ENCODE measurements at regions not wholly inside any gene's neighbourhood (a gene's known extent, or its start where the extent isn't known, plus 50 kb on each side); places are given as distances from the start of the nearest gene placed in this dataset.

DNA sequence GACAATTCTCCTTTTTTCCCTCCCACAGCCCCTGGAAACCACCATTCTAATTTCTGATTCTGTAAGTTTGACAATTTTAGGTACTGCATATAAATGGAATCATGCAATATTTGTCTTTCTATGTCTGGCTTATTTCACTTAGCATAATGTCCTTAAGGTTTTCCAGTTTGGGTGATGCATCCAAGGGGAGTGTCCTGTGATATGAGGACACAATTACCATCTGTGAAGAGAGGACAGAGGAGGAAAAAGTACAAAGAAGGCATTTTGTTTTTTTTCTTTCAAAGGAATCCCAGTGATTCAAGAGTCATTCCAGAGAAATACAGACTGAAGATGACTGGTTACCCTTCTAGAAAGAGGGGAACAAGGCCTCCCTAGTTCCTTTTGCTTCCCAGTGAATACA is 514.7 kb upstream of the TGFBR2 start:
- H3K4me3 ChIP-seq (ENCODE audit: low read length), result no peak overlapping the region

GRCh38 chr3:30097022-30097650 is 509.3 kb upstream of the TGFBR2 start:
- no peaks in the 10 kb centered on the region for H3K36me3 ChIP-seq (ENCODE audit: control insufficient read depth, insufficient read depth, low read length)
- no peak overlapping the region for H3K27ac ChIP-seq (ENCODE audit: low read depth, low read length)
- H3K4me3 ChIP-seq (ENCODE audit: low read length), result no peak overlapping the region
- no peaks in the 10 kb centered on the region for H3K4me1 ChIP-seq (ENCODE audit: control insufficient read depth, insufficient read depth, low read length)
- H3K27me3 ChIP-seq (ENCODE audit: control insufficient read depth, insufficient read depth, low read length), result no peaks in the 10 kb centered on the region
- H3K9ac ChIP-seq (ENCODE audit: low read length), result no peak overlapping the region

More for the DNA sequence above, 514.7 kb upstream of the TGFBR2 start:
- no peaks in the 10 kb centered on the region for H3K4me1 ChIP-seq (ENCODE audit: control insufficient read depth, insufficient read depth, low read length)
- H3K27me3 ChIP-seq (ENCODE audit: control insufficient read depth, insufficient read depth, low read length), result no peaks in the 10 kb centered on the region
- no peak overlapping the region for H3K9ac ChIP-seq (ENCODE audit: low read length)
- no peak overlapping the region for H3K27ac ChIP-seq (ENCODE audit: low read depth, low read length)
- no peaks in the 10 kb centered on the region for H3K36me3 ChIP-seq (ENCODE audit: control insufficient read depth, insufficient read depth, low read length)

GRCh38 chr3:30098243-30098642 is 508.2 kb upstream of the TGFBR2 start:
- no peaks in the 10 kb centered on the region for H3K27me3 ChIP-seq (ENCODE audit: control insufficient read depth, insufficient read depth, low read length)
- no peak overlapping the region for H3K9ac ChIP-seq (ENCODE audit: low read length)
- no peak overlapping the region for H3K4me3 ChIP-seq (ENCODE audit: low read length)
- H3K4me1 ChIP-seq (ENCODE audit: control insufficient read depth, insufficient read depth, low read length), result peaks cover 4% of the 10 kb centered on the region
- no peaks in the 10 kb centered on the region for H3K36me3 ChIP-seq (ENCODE audit: control insufficient read depth, insufficient read depth, low read length)
- no peak overlapping the region for H3K27ac ChIP-seq (ENCODE audit: low read depth, low read length)

GRCh38 chr3:30098653-30099455 is 507.5 kb upstream of the TGFBR2 start:
- Histone ChIP-seq H3K4me1 (ENCODE audit: control insufficient read depth, insufficient read depth, low read length) (peaks cover 4% of the 10 kb centered on the region), H3K27ac (ENCODE audit: low read depth, low read length) (no peak overlapping the region), H3K36me3 (ENCODE audit: control insufficient read depth, insufficient read depth, low read length) (no peaks in the 10 kb centered on the region), H3K27me3 (ENCODE audit: control insufficient read depth, insufficient read depth, low read length) (no peaks in the 10 kb centered on the region), H3K4me3 (ENCODE audit: low read length) (no peak overlapping the region), H3K9ac (ENCODE audit: low read length) (no peak overlapping the region)

- H3K27me3 ChIP-seq (ENCODE audit: control insufficient read depth, insufficient read depth, low read length), result no peaks in the 10 kb centered on the region
- no peak overlapping the region for H3K9ac ChIP-seq (ENCODE audit: low read length)
- H3K27ac ChIP-seq (ENCODE audit: low read depth, low read length), result no peak overlapping the region
- H3K36me3 ChIP-seq (ENCODE audit: control insufficient read depth, insufficient read depth, low read length), result no peaks in the 10 kb centered on the region
- no peak overlapping the region for H3K4me3 ChIP-seq (ENCODE audit: low read length)
- peaks cover 4% of the 10 kb centered on the region for H3K4me1 ChIP-seq (ENCODE audit: control insufficient read depth, insufficient read depth, low read length)
Measured at GRCh38 chr3:30102356-30102755, 504.0 kb upstream of the TGFBR2 start.

GRCh38 chr3:30103186-30103585 is 503.2 kb upstream of the TGFBR2 start:
- H3K36me3 ChIP-seq (ENCODE audit: control insufficient read depth, insufficient read depth, low read length), result no peaks in the 10 kb centered on the region
- H3K4me1 ChIP-seq (ENCODE audit: control insufficient read depth, insufficient read depth, low read length), result peaks cover 4% of the 10 kb centered on the region
- no peak overlapping the region for H3K9ac ChIP-seq (ENCODE audit: low read length)
- H3K27me3 ChIP-seq (ENCODE audit: control insufficient read depth, insufficient read depth, low read length), result no peaks in the 10 kb centered on the region
- no peak overlapping the region for H3K4me3 ChIP-seq (ENCODE audit: low read length)
- no peak overlapping the region for H3K27ac ChIP-seq (ENCODE audit: low read depth, low read length)

GRCh38 chr3:30107531-30107930 is 498.9 kb upstream of the TGFBR2 start:
- no peaks in the 10 kb centered on the region for H3K36me3 ChIP-seq (ENCODE audit: control insufficient read depth, insufficient read depth, low read length)
- no peaks in the 10 kb centered on the region for H3K27me3 ChIP-seq (ENCODE audit: control insufficient read depth, insufficient read depth, low read length)
- H3K4me3 ChIP-seq (ENCODE audit: low read length), result no peak overlapping the region
- no peak overlapping the region for H3K9ac ChIP-seq (ENCODE audit: low read length)
- H3K4me1 ChIP-seq (ENCODE audit: control insufficient read depth, insufficient read depth, low read length), result peaks cover 4% of the 10 kb centered on the region
- H3K27ac ChIP-seq (ENCODE audit: low read depth, low read length), result no peak overlapping the region

GRCh38 chr3:30112411-30112810 is 494.0 kb upstream of the TGFBR2 start:
- H3K4me3 ChIP-seq (ENCODE audit: low read length), result no peak overlapping the region
- no peak overlapping the region for H3K9ac ChIP-seq (ENCODE audit: low read length)
- H3K36me3 ChIP-seq (ENCODE audit: control insufficient read depth, insufficient read depth, low read length), result no peaks in the 10 kb centered on the region
- H3K27me3 ChIP-seq (ENCODE audit: control insufficient read depth, insufficient read depth, low read length), result no peaks in the 10 kb centered on the region
- no peak overlapping the region for H3K27ac ChIP-seq (ENCODE audit: low read depth, low read length)
- H3K4me1 ChIP-seq (ENCODE audit: control insufficient read depth, insufficient read depth, low read length), result no peaks in the 10 kb centered on the region

GRCh38 chr3:30112902-30113484 is 493.4 kb upstream of the TGFBR2 start:
- Histone ChIP-seq H3K9ac (ENCODE audit: low read length) (no peak overlapping the region), H3K4me3 (ENCODE audit: low read length) (no peak overlapping the region), H3K4me1 (ENCODE audit: control insufficient read depth, insufficient read depth, low read length) (no peaks in the 10 kb centered on the region), H3K27me3 (ENCODE audit: control insufficient read depth, insufficient read depth, low read length) (no peaks in the 10 kb centered on the region), H3K27ac (ENCODE audit: low read depth, low read length) (no peak overlapping the region), H3K36me3 (ENCODE audit: control insufficient read depth, insufficient read depth, low read length) (no peaks in the 10 kb centered on the region)

- no peaks in the 10 kb centered on the region for H3K27me3 ChIP-seq (ENCODE audit: control insufficient read depth, insufficient read depth, low read length)
- no peaks in the 10 kb centered on the region for H3K36me3 ChIP-seq (ENCODE audit: control insufficient read depth, insufficient read depth, low read length)
- no peak overlapping the region for H3K27ac ChIP-seq (ENCODE audit: low read depth, low read length)
- H3K4me1 ChIP-seq (ENCODE audit: control insufficient read depth, insufficient read depth, low read length), result no peaks in the 10 kb centered on the region
- H3K4me3 ChIP-seq (ENCODE audit: low read length), result no peak overlapping the region
- H3K9ac ChIP-seq (ENCODE audit: low read length), result no peak overlapping the region
Measured at GRCh38 chr3:30113906-30114305, 492.5 kb upstream of the TGFBR2 start.

GRCh38 chr3:30114918-30115317 is 491.5 kb upstream of the TGFBR2 start:
- H3K36me3 ChIP-seq (ENCODE audit: control insufficient read depth, insufficient read depth, low read length), result no peaks in the 10 kb centered on the region
- H3K27me3 ChIP-seq (ENCODE audit: control insufficient read depth, insufficient read depth, low read length), result no peaks in the 10 kb centered on the region
- H3K9ac ChIP-seq (ENCODE audit: low read length), result no peak overlapping the region
- H3K27ac ChIP-seq (ENCODE audit: low read depth, low read length), result no peak overlapping the region
- H3K4me3 ChIP-seq (ENCODE audit: low read length), result no peak overlapping the region
- no peaks in the 10 kb centered on the region for H3K4me1 ChIP-seq (ENCODE audit: control insufficient read depth, insufficient read depth, low read length)

- Histone ChIP-seq H3K27me3 (ENCODE audit: control insufficient read depth, insufficient read depth, low read length) (no peaks in the 10 kb centered on the region), H3K4me3 (ENCODE audit: low read length) (no peak overlapping the region), H3K4me1 (ENCODE audit: control insufficient read depth, insufficient read depth, low read length) (no peaks in the 10 kb centered on the region), H3K36me3 (ENCODE audit: control insufficient read depth, insufficient read depth, low read length) (no peaks in the 10 kb centered on the region), H3K27ac (ENCODE audit: low read depth, low read length) (no peak overlapping the region), H3K9ac (ENCODE audit: low read length) (no peak overlapping the region)
Measured at GRCh38 chr3:30122359-30122758, 484.0 kb upstream of the TGFBR2 start.

Data from rectal smooth muscle tissue (tissue), 1 donor.